ENCODE measurements at regions not wholly inside any gene's neighbourhood (a gene's known extent, or its start where the extent isn't known, plus 50 kb on each side); places are given as distances from the start of the nearest gene placed in this dataset.
"Not testable (repeated sequence)": the region's sequence is repeated elsewhere in the genome, so short reads cannot be mapped to it uniquely, and the experiment has no call there.

GRCh38 chrX:115972717-115973116 is 197.8 kb upstream of the AGTR2 start:
- DNase-seq, result no peak

GRCh38 chrX:115978068-115978467 is 192.5 kb upstream of the AGTR2 start:
- DNase-seq, result no peak

- not testable (repeated sequence) for DNase-seq
Measured at GRCh38 chrX:115983148-115983547, 187.4 kb upstream of the AGTR2 start.

- not testable (repeated sequence) for DNase-seq
Measured at GRCh38 chrX:115987464-115987863, 183.1 kb upstream of the AGTR2 start.

GRCh38 chrX:115988825-115989224 is 181.7 kb upstream of the AGTR2 start:
- no peak for DNase-seq

GRCh38 chrX:115989686-115990085 is 180.9 kb upstream of the AGTR2 start:
- DNase-seq, result no peak

- no peak for DNase-seq
Measured at GRCh38 chrX:116009346-116009745, 161.2 kb upstream of the AGTR2 start.

GRCh38 chrX:116009861-116010710 is 160.5 kb upstream of the AGTR2 start:
- DNase-seq, result no peak

- DNase-seq, result no peak
Measured at GRCh38 chrX:116010939-116011338, 159.6 kb upstream of the AGTR2 start.

GRCh38 chrX:116031331-116031730 is 139.2 kb upstream of the AGTR2 start:
- DNase-seq, result no peak
